ENCODE measurements at regions not wholly inside any gene's neighbourhood (a gene's known extent, or its start where the extent isn't known, plus 50 kb on each side); places are given as distances from the start of the nearest gene placed in this dataset.

- peaks cover 12% of the 10 kb centered on the region for H3K27me3 Mint-ChIP-seq
- peaks cover 3% of the 10 kb centered on the region for H3K4me1 Mint-ChIP-seq (ENCODE audit: low read depth)
- H3K9me3 Mint-ChIP-seq (ENCODE audit: low read depth): no peaks in the 10 kb centered on the region
Measured at GRCh38 chr10:118395947-118396346, 53.8 kb upstream of the FAM204A start.

DNA sequence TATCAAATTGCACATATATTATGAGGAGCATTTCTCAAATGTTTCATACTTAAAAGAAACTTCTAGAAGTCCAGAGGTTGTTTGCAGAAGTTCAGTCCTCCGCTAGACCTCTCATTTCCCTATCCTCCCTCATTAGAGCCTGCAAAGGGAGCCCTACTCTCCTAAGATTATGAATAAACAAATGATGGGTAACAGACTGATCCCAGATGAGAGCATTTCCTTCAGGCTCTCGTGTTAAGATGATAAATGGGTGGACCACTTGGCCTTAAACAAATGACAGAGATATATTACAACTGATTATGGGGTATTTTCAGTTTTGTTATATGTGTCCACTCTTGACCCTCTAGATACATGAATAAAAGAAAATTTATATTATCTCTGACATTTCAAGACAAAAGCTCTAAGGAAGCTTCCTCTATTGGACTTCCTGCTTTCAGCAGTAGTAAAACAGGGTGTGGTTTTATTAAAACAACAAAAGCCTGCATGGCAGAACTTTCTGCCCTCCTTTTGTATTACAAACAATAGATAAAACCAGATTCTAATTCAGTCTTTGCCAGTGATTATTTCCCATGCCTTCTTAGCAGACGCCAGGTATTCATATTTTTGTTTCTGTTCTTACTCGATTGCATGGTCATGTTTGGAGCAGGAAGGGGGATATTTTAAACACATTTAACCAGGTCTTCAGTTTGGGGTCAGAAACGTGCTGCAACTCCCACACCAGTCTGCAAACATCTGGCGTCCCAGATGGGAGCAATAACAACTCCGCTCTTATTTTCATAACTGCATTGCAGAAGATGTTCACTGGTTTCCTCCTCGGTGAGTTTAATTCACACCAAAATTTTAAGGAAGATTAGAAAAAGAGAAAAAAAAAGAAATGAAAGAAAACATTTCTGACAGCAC is 52.4 kb upstream of the FAM204A start:
- Mint-ChIP-seq H3K4me1 (ENCODE audit: low read depth) (peaks cover 3% of the 10 kb centered on the region), H3K4me3 (no peak overlapping the region), H3K9me3 (ENCODE audit: low read depth) (peaks cover 4% of the 10 kb centered on the region), H3K36me3 (no peaks in the 10 kb centered on the region), H3K27ac (no peak overlapping the region), H3K27me3 (peaks cover 21% of the 10 kb centered on the region)

More at GRCh38 chr10:118395947-118396346, 53.8 kb upstream of the FAM204A start:
- Mint-ChIP-seq H3K27ac (no peak overlapping the region), H3K4me3 (no peak overlapping the region), H3K36me3 (no peaks in the 10 kb centered on the region)

DNA sequence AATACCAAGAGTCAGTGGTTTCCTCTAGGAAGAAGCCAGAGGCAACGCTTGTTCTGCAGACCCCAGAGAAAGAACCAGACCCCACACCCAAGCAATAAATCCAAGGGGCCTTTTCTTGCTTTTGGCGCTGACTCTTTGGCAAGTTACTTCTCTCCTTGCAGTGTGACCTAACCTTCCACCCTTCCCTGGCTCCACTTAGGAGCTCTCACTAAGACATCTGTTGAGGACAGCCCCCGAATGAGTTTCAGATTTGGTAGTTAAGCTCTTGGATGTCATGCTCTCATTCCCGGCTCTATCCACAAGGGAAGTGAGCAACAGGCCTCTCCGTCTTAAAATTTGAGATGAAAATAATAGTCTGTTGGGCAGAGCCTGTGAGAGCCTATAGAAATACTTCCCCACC is 50.6 kb upstream of the FAM204A start:
- H3K27me3 Mint-ChIP-seq: peaks cover 24% of the 10 kb centered on the region
- peaks cover 4% of the 10 kb centered on the region for H3K9me3 Mint-ChIP-seq (ENCODE audit: low read depth)
- no peak overlapping the region for H3K4me3 Mint-ChIP-seq
- no peak overlapping the region for H3K27ac Mint-ChIP-seq
- peaks cover 3% of the 10 kb centered on the region for H3K4me1 Mint-ChIP-seq (ENCODE audit: low read depth)
- no peaks in the 10 kb centered on the region for H3K36me3 Mint-ChIP-seq

All from activated naive CD8-positive, alpha-beta T cell (primary cell).